ENCODE measurements at regions not wholly inside any gene's neighbourhood (a gene's known extent, or its start where the extent isn't known, plus 50 kb on each side); places are given as distances from the start of the nearest gene placed in this dataset.

DNA sequence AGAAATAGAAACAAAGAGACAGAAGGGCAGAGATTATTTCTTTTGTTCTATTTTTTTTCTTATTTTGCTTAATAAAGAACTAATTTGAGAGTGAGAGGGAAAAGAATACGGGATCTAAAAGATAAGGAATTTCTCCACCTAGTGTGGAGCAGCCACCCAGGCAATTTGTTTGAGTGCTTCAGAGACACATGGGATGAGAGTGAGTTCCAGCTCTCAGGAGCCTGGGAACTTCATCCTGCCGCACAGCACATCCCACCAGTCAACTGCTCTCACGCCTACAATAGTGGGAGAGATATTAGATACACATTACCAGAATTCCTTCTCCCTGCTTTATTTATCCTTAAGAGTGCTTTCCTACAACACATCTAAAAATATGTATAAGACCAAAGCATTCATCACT lies 946.4 kb downstream of the PDHA2 start:
- TF ChIP-seq, protein P1, sequence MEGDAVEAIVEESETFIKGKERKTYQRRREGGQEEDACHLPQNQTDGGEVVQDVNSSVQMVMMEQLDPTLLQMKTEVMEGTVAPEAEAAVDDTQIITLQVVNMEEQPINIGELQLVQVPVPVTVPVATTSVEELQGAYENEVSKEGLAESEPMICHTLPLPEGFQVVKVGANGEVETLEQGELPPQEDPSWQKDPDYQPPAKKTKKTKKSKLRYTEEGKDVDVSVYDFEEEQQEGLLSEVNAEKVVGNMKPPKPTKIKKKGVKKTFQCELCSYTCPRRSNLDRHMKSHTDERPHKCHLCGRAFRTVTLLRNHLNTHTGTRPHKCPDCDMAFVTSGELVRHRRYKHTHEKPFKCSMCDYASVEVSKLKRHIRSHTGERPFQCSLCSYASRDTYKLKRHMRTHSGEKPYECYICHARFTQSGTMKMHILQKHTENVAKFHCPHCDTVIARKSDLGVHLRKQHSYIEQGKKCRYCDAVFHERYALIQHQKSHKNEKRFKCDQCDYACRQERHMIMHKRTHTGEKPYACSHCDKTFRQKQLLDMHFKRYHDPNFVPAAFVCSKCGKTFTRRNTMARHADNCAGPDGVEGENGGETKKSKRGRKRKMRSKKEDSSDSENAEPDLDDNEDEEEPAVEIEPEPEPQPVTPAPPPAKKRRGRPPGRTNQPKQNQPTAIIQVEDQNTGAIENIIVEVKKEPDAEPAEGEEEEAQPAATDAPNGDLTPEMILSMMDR (IDR thresholded peaks at IDR 0.05 in 4 of 5, conservative IDR thresholded peaks at IDR 0.05 in 1 of 5), result no peak
- TF ChIP-seq POLR2A (IDR thresholded peaks at IDR 0.05), result no peak
